HG03469 (cell line): ENCODE measurements at regions not wholly inside any gene's neighbourhood (a gene's known extent, or its start where the extent isn't known, plus 50 kb on each side); places are given as distances from the start of the nearest gene placed in this dataset.

Source experiments
- ATAC-seq: cut with Tn5 transposase; IDR thresholded peaks from one replicate; pipeline ENCODE4 v1.9.1; 2021; ENCODE audit warnings: mild to moderate bottlenecking, moderate library complexity, moderate number of reproducible peaks; ENCODE audit not compliant: unreplicated experiment

- ATAC-seq: no peak
Observed at GRCh38 chr18:78566065-78566464, 413.6 kb upstream of the SALL3 start.

GRCh38 chr18:78566720-78567119 is 412.9 kb upstream of the SALL3 start:
- no peak for ATAC-seq

- ATAC-seq: no peak
Observed at GRCh38 chr18:78571063-78571785, 408.4 kb upstream of the SALL3 start.

- ATAC-seq: no peak
Observed at GRCh38 chr18:78571831-78572347, 407.7 kb upstream of the SALL3 start.

- no peak for ATAC-seq
Observed at GRCh38 chr18:78573773-78574172, 405.8 kb upstream of the SALL3 start.

GRCh38 chr18:78576967-78577366 is 402.7 kb upstream of the SALL3 start:
- no peak for ATAC-seq

- ATAC-seq: no peak
Observed at GRCh38 chr18:78579449-78579848, 400.2 kb upstream of the SALL3 start.

- ATAC-seq: no peak
Observed at GRCh38 chr18:78579854-78580577, 399.6 kb upstream of the SALL3 start.

GRCh38 chr18:78580835-78581339 is 398.7 kb upstream of the SALL3 start:
- ATAC-seq: no peak

- ATAC-seq: no peak
Observed at GRCh38 chr18:78582181-78582709, 397.4 kb upstream of the SALL3 start.

GRCh38 chr18:78582898-78583738 is 396.5 kb upstream of the SALL3 start:
- ATAC-seq: no peak

- no peak for ATAC-seq
Observed at GRCh38 chr18:78583739-78584458, 395.7 kb upstream of the SALL3 start.

- ATAC-seq: no peak
Observed at GRCh38 chr18:78584459-78585022, 395.1 kb upstream of the SALL3 start.

GRCh38 chr18:78586586-78586985 is 393.0 kb upstream of the SALL3 start:
- no peak for ATAC-seq

GRCh38 chr18:78587096-78587495 is 392.5 kb upstream of the SALL3 start:
- ATAC-seq: no peak

GRCh38 chr18:78587626-78588600 is 391.7 kb upstream of the SALL3 start:
- ATAC-seq: no peak

- ATAC-seq: no peak
Observed at GRCh38 chr18:78589916-78590437, 389.6 kb upstream of the SALL3 start.

- ATAC-seq: no peak
Observed at GRCh38 chr18:78595453-78595852, 384.2 kb upstream of the SALL3 start.
